Esophagus squamous epithelium (tissue), 4 donors: ENCODE measurements at regions not wholly inside any gene's neighbourhood (a gene's known extent, or its start where the extent isn't known, plus 50 kb on each side); places are given as distances from the start of the nearest gene placed in this dataset.
"Not testable (repeated sequence)": the region's sequence is repeated elsewhere in the genome, so short reads cannot be mapped to it uniquely, and the experiment has no call there.

Experiments used
- CTCF ChIP-seq, 6 experiments: fragments of 450-650 bp in 4 of 6; fragments of 200-600 bp in 2 of 6; sonication (generic) in 2 of 6; IDR thresholded peaks; one replicate each; pipeline ENCODE4 v1.5.1; 2016 to 2019; ENCODE audit warnings: antibody characterized with exemption in 6 of 6, mild to moderate bottlenecking in 4 of 6, moderate library complexity in 4 of 6
- POLR2A ChIP-seq, 4 donors: fragments of 450-650 bp; IDR thresholded peaks; one replicate each; pipeline ENCODE4 v1.6.1; 2017; ENCODE audit warnings: antibody characterized with exemption in 4 of 4, mild to moderate bottlenecking in 4 of 4, moderate library complexity in 3 of 4

DNA sequence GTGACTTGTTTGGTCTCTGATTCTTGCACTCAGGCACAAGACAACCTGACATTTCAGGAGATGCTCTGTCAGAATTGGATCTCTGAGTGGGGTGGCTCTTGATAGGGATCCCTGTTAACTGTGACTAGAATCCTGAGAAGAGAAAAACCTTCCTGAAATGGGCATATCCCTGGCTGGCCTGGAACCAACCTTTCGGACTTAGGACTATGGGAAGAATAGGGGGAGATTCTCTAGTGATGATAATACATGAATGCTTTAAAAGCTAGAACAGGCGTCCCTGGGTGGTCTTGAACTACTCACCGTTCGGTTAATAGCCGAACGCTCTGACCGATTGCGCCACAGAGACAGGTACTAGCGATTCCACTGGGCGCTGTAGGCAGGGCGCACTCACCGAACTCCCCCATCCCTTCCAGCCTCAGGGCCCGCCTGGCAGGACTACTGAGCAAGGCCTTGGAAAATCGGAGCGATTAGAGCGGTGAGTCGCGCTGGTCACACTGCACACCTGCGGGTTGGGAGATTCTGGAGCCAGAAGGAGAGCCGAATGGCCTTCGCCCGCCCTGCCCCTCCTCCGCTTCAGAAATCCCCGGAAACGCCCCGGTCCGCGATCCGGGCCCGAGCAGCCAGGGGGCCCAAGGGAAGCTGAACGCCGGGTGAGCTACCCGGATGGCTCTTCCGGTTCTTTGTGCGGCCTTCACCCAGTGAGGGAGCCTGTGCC is 257.6 kb upstream of the NOTCH2NLA start:
- TF ChIP-seq CTCF, POLR2A (IDR thresholded peaks at IDR 0.05): not testable (repeated sequence)
